ENCODE measurements at regions not wholly inside any gene's neighbourhood (a gene's known extent, or its start where the extent isn't known, plus 50 kb on each side); places are given as distances from the start of the nearest gene placed in this dataset.

DNA sequence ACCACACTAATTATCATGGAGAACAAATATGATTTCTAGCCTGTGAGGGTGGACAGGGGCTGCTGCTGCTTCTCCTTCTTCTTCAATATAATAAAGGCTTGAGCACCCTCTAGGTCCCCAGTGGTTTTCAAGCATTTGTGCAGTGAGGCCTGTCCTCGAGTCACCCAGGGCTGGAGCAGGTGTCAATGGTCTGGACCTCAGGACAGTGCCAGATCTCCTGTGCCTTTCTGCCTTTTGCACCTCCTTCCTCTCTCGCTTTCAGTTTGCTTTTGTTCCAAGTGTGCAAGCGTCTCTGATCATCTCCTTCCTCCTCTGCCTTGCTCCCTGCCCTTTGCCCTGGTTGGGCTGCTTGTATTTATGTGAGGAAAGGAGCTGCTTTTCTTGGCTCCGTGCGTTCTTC, 152.2 kb upstream of the SYNDIG1 start:
- TF ChIP-seq, protein P1, sequence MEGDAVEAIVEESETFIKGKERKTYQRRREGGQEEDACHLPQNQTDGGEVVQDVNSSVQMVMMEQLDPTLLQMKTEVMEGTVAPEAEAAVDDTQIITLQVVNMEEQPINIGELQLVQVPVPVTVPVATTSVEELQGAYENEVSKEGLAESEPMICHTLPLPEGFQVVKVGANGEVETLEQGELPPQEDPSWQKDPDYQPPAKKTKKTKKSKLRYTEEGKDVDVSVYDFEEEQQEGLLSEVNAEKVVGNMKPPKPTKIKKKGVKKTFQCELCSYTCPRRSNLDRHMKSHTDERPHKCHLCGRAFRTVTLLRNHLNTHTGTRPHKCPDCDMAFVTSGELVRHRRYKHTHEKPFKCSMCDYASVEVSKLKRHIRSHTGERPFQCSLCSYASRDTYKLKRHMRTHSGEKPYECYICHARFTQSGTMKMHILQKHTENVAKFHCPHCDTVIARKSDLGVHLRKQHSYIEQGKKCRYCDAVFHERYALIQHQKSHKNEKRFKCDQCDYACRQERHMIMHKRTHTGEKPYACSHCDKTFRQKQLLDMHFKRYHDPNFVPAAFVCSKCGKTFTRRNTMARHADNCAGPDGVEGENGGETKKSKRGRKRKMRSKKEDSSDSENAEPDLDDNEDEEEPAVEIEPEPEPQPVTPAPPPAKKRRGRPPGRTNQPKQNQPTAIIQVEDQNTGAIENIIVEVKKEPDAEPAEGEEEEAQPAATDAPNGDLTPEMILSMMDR (IDR thresholded peaks at IDR 0.05; ENCODE audit: borderline replicate concordance, control extremely low read depth, extremely low read depth, insufficient read depth, missing control alignments): no peak
- in situ Hi-C loops (cut with MboI; ENCODE audit: low sequenced_read_pairs, unreplicated experiment): no loop called here

DNA sequence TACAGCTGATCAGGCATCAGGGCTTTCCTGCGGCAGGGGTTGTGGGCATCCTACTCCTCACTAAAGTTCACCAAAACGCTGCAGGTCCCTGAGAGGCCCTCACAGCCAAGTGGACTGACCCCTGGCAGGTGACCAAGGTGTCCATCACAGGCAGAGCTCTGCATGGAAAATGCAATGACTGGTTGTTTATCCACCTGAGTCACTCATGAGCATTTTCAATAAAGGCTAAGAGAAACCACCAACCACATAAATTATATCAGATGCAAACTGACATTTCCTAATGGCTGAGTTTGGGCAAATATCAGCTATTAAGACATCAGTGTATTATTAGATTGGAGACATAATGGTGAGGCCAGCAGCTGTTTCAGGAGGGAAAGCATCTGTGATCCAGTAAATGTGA, 152.7 kb upstream of the SYNDIG1 start:
- in situ Hi-C loops (cut with MboI; ENCODE audit: low sequenced_read_pairs, unreplicated experiment): no loop called here
- DNase-seq (ENCODE audit: low spot score): no peak
- TF ChIP-seq, protein P1 (IDR thresholded peaks at IDR 0.05; ENCODE audit: borderline replicate concordance, control extremely low read depth, extremely low read depth, insufficient read depth, missing control alignments): no peak

More for the DNA sequence above, 152.2 kb upstream of the SYNDIG1 start:
- no peak for DNase-seq (ENCODE audit: low spot score)

- no peak for DNase-seq (ENCODE audit: low spot score)
- TF ChIP-seq, protein P1 (IDR thresholded peaks at IDR 0.05; ENCODE audit: borderline replicate concordance, control extremely low read depth, extremely low read depth, insufficient read depth, missing control alignments): no peak
- in situ Hi-C loops (cut with MboI; ENCODE audit: low sequenced_read_pairs, unreplicated experiment): no loop called here
These were observed 155.4 kb upstream of the SYNDIG1 start for GRCh38 chr20:24314053-24314452.

DNA sequence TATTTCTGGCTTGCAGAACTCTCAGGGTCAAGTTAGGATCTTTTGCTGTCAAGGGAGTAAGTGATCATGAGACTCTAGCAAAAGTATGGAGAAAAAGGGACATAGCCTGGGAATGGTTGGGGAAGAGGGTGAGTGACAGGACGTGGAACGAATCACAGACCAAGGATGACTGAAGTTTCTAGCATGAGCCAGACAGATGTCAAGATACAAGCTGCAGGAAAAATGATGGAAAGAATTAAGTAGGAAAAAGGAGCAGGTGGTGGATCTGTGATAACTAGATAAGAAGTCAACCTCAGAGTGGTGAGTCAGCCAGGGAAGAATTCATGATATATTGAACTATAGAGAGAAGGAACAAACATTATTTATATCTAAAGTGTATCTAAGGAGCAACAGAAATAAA, 159.8 kb upstream of the SYNDIG1 start:
- no peak for DNase-seq (ENCODE audit: low spot score)
- TF ChIP-seq, protein P1 (IDR thresholded peaks at IDR 0.05; ENCODE audit: borderline replicate concordance, control extremely low read depth, extremely low read depth, insufficient read depth, missing control alignments): no peak
- in situ Hi-C loops (cut with MboI; ENCODE audit: low sequenced_read_pairs, unreplicated experiment): no loop called here

GRCh38 chr20:24305371-24305770, 164.1 kb upstream of the SYNDIG1 start:
- no peak for DNase-seq (ENCODE audit: low spot score)
- in situ Hi-C loops (cut with MboI; ENCODE audit: low sequenced_read_pairs, unreplicated experiment): no loop called here
- TF ChIP-seq, protein P1 (IDR thresholded peaks at IDR 0.05; ENCODE audit: borderline replicate concordance, control extremely low read depth, extremely low read depth, insufficient read depth, missing control alignments): no peak

- no peak for DNase-seq (ENCODE audit: low spot score)
- in situ Hi-C loops (cut with MboI; ENCODE audit: low sequenced_read_pairs, unreplicated experiment): no loop called here
- TF ChIP-seq, protein P1 (IDR thresholded peaks at IDR 0.05; ENCODE audit: borderline replicate concordance, control extremely low read depth, extremely low read depth, insufficient read depth, missing control alignments): no peak
These were observed 165.1 kb upstream of the SYNDIG1 start for GRCh38 chr20:24304291-24304690.

Data from GM13976 (cell line).